ENCODE measurements at regions not wholly inside any gene's neighbourhood (a gene's known extent, or its start where the extent isn't known, plus 50 kb on each side); places are given as distances from the start of the nearest gene placed in this dataset.
"Not testable (repeated sequence)": the region's sequence is repeated elsewhere in the genome, so short reads cannot be mapped to it uniquely, and the experiment has no call there.

DNA sequence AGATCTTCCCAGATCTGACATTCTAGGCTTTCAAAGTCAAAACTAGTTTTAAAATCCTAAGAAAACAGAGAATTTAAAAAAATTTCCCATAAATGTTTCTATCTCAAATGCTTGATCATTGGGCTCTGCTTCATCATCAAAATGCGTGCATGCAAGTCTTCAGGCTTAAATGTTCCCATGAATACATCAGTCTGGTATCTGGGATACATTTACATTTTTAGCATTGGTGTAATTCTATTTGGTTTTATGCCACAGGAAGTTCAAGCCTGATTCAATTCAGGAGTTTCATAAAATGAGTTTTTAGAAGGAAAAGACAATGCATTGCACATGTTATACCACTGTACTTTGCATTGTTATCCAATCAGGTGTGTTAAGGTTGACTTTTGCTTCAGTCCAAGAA, 336.4 kb downstream of the PCNX1 start:
- Mint-ChIP-seq H3K36me3 (peaks cover 2% of the 10 kb centered on the region), H3K9me3 (no peaks in the 10 kb centered on the region), H3K27me3 (no peaks in the 10 kb centered on the region), H3K4me1 (peaks cover 17% of the 10 kb centered on the region), H3K27ac (no peak overlapping the region), H3K4me3 (no peak overlapping the region)

DNA sequence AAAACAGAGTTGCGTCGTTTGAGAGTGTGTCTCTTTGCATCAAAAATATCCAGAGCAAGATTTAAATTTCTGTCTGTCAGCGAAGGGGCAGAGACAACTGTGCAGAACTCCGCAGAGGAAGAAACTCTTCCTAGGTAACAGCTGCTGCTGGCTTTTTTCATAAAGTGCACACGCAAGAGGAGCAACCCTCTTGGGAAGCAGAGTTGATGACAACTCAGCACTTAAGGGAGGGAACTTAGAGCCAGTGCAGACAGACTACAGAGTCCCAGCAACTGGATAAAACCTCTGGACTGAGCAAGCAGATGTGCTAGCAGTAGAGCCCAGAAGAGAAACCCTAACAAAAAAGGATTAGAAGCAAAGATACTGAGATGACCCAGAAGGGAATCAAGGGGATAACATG, 337.1 kb downstream of the PCNX1 start:
- Mint-ChIP-seq H3K4me3 (no peak overlapping the region), H3K27me3 (no peaks in the 10 kb centered on the region), H3K36me3 (peaks cover 2% of the 10 kb centered on the region), H3K9me3 (no peaks in the 10 kb centered on the region), H3K27ac (no peak overlapping the region), H3K4me1 (peaks cover 17% of the 10 kb centered on the region)

DNA sequence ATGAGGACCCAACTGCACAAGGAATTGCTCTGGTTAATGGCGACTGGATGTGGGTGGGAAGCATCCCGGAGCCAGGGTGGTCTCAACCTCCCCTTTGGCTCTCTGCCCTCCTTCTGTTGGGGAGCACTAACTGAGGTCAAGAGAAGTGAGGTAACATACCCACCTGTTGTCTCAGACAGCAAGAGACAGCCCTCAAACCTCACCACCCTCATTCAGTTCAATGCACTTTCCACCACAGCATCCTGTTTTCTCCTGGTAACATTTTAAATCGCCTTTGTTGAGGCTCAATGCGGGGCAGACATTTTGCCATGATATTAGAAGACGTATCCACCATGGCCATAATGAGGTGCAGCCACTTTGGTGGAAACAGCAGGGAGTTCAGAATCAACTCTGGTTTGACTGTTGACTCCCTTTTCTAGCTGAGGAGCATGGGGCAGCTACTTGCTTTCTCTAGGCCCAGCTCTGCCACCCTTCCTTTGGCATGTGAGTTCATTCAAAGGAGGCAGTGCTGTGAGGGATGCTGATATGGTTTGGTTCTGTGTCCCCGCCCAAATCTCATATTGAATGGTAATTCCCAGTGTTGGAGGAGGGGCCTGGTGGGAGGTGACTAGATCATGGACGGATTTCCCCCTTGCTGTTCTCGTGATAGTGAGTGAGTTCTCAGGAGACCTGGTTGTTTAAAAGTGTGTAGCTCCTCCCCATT, 338.6 kb downstream of the PCNX1 start:
- H3K9me3 Mint-ChIP-seq = no peaks in the 10 kb centered on the region
- peaks cover 17% of the 10 kb centered on the region for H3K4me1 Mint-ChIP-seq
- no peaks in the 10 kb centered on the region for H3K27me3 Mint-ChIP-seq
- peaks cover 2% of the 10 kb centered on the region for H3K36me3 Mint-ChIP-seq
- no peak overlapping the region for H3K4me3 Mint-ChIP-seq
- H3K27ac Mint-ChIP-seq = no peak overlapping the region

DNA sequence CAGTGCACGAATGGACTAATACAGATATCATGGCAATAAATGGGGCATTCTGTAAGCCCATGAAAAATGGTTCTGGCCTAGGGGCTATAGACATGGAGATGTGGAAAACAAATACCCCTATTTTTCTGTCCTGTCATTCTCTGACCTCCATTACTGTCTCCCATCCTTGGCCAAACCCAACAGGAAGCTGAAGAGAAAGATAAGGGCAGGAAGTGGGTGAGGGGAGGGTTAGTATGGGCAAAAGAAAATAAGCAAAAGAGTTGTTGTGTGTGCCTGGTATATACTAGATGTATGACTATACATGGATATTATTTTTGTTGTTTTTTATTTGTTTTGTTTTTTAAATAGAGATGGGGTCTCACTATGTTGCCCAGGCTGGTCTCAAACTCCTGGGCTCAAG, 339.3 kb downstream of the PCNX1 start:
- H3K4me1 Mint-ChIP-seq = peaks cover 17% of the 10 kb centered on the region

DNA sequence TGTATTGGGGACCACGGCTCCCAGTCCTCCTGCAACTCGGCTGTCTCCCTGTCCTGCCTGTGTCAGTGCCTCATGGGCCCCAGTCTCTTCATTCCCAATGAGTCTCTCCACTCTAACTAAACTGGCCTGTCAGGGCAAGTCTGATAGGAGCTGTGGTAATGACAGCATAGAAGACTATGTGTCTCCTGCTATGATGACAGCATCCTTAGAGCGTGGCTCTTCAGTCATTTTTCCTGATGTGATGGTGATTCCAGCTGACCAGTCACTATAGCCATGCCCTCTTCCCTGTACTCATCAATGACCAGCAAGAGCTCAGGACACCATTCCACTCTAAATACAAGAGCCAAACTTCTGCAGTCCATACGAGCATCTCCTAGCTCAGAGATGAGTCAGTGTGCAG, 339.8 kb downstream of the PCNX1 start:
- Mint-ChIP-seq H3K4me1 (peaks cover 17% of the 10 kb centered on the region), H3K27ac (no peak overlapping the region), H3K27me3 (no peaks in the 10 kb centered on the region), H3K36me3 (peaks cover 2% of the 10 kb centered on the region), H3K9me3 (no peaks in the 10 kb centered on the region), H3K4me3 (peak overlapping the region; percentile 28)

More for the DNA sequence above, 339.3 kb downstream of the PCNX1 start:
- no peaks in the 10 kb centered on the region for H3K27me3 Mint-ChIP-seq
- peaks cover 2% of the 10 kb centered on the region for H3K36me3 Mint-ChIP-seq
- H3K4me3 Mint-ChIP-seq = no peak overlapping the region
- no peaks in the 10 kb centered on the region for H3K9me3 Mint-ChIP-seq
- no peak overlapping the region for H3K27ac Mint-ChIP-seq

DNA sequence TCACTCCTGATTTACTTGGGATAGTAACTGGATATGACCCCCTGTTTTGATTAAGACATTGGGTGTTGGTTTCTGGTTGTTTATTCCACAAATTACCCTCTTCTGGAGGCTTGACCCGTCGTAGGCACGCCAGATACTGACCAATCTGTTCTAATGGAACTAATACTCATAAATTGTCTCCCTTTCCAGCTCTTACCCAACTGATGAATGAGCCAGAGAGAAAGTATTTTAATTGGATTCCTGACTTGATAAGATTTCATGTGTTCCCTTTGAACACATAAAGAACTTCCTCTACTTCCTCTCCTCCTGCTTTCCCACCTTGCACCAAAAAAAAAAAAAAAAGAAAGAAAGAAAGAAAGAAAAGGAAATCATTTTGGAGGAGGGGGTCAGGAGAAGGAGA, 340.9 kb downstream of the PCNX1 start:
- no peak overlapping the region for H3K4me3 Mint-ChIP-seq
- peaks cover 2% of the 10 kb centered on the region for H3K36me3 Mint-ChIP-seq
- no peak overlapping the region for H3K27ac Mint-ChIP-seq
- H3K9me3 Mint-ChIP-seq = no peaks in the 10 kb centered on the region
- peaks cover 17% of the 10 kb centered on the region for H3K4me1 Mint-ChIP-seq
- no peaks in the 10 kb centered on the region for H3K27me3 Mint-ChIP-seq

DNA sequence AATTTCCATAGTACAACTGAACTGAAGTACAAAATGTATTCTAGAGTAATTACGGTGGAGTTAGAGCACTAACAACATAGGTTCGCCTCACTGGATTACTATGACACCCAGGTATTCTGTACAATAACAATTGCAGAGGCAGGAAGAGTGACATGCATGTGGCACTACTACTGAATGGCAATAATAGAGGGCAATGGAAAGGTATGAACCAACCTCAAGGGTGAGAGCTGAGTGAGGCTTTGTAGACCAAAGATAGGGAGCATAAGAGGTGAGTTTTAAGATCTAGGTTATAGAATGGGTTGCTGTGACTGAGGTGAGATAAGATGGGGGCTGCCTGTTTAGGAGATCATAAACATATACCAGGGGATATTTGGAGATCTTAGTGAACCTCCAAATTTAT, 343.1 kb downstream of the PCNX1 start:
- Mint-ChIP-seq H3K36me3 (peaks cover 2% of the 10 kb centered on the region), H3K27ac (no peak overlapping the region), H3K27me3 (no peaks in the 10 kb centered on the region), H3K4me3 (no peak overlapping the region), H3K9me3 (no peaks in the 10 kb centered on the region), H3K4me1 (peaks cover 17% of the 10 kb centered on the region)

DNA sequence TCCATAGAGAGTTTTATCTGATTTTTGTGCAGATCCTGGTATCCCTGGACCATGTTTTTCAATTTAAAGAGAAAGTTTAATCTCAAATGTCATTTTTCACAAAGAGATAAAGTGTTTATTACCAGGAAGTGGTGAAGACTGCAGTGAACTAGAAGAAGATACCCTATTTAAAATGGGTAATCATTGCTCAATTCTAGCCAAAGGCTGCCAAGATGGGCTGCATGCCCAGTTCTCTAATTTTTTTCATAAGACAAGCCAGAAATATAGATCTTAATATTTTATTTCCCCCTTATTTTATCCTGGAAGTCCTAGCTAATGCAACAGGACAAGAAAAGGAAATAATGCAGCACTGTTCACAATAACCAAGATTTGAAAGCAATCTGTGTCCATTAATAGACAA, 343.5 kb downstream of the PCNX1 start:
- no peaks in the 10 kb centered on the region for H3K27me3 Mint-ChIP-seq
- no peak overlapping the region for H3K4me3 Mint-ChIP-seq
- peaks cover 13% of the 10 kb centered on the region for H3K4me1 Mint-ChIP-seq
- no peaks in the 10 kb centered on the region for H3K9me3 Mint-ChIP-seq
- H3K27ac Mint-ChIP-seq = no peak overlapping the region
- H3K36me3 Mint-ChIP-seq = peaks cover 2% of the 10 kb centered on the region

DNA sequence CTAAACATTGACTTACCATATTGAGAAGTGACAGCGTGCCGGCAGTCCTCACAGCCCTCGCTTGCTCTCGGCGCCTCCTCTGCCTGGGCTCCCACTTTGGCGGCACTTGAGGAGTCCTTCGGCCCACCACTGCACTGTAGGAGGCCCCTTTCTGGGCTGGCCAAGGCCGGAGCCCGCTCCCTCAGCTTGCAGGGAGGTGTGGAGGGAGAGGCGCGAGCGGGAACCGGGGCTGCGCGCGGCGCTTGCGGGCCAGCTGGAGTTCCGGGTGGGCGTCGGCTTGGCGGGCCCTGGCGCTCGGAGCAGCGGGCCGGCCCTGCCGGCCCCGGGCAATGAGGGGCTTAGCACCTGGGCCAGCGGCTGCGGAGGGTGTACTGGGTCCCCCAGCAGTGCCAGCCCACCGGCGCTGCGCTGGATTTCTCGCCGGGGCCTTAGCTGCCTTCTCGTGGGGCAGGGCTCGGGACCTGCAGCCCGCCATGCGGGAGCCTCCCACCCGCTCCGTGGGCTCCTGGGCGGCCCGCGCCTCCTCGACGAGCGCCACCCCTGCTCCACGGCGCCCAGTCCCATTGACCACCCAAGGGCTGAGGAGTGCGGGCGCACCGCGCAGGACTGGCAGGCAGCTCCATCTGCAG, 346.9 kb downstream of the PCNX1 start:
- H3K4me3 Mint-ChIP-seq = peak overlapping the region; percentile 28
- H3K27ac Mint-ChIP-seq = not testable (repeated sequence)
- peaks cover 26% of the 10 kb centered on the region for H3K9me3 Mint-ChIP-seq

DNA sequence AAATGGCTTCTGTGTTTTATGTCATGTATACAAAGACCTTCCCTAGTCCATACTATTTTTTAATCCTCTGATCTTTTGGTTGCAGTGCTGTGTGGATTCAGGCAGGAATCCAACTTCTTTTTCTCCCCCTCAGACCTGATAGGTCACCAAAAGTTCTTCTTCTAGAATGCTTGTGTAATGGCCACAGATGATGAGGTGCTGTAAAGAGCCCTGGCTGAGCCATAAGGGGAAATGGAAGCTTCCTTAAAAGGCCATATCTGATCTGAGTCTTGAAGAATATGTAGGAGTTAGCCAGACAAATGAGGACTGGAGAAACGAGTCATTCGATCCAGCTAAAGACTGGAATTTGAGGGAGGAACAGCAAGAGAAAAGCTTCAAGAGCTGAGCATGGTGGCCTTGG, 353.9 kb downstream of the PCNX1 start:
- Mint-ChIP-seq H3K9me3 (peaks cover 49% of the 10 kb centered on the region), H3K27ac (peak overlapping the region; percentile 68), H3K36me3 (peaks cover 19% of the 10 kb centered on the region), H3K4me3 (no peak overlapping the region), H3K27me3 (no peaks in the 10 kb centered on the region), H3K4me1 (peaks cover 9% of the 10 kb centered on the region)

More for the DNA sequence above, 346.9 kb downstream of the PCNX1 start:
- not testable (repeated sequence) for H3K4me1 Mint-ChIP-seq, H3K36me3 Mint-ChIP-seq, H3K27me3 Mint-ChIP-seq

DNA sequence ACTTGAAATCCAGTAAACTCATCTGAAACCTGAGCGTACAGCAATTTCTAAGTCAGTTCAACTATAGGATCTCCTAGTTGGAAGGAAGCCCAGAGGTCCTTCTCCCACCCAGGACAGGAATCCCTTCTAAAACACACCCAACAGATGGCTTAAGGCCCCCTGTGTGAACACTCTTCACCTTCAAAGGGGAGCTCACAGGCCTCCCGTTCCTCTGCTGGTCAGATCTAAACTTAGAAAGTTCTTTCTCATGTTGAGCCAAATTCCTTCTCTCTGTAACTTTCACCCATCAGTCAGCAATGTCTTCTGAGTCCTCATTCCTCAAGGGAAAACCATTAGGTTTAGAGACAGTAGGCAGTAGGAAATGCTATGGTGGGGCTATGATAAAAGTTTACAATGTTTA, 355.2 kb downstream of the PCNX1 start:
- peaks cover 39% of the 10 kb centered on the region for H3K9me3 Mint-ChIP-seq
- H3K4me1 Mint-ChIP-seq = peaks cover 15% of the 10 kb centered on the region
- no peak overlapping the region for H3K27ac Mint-ChIP-seq
- peaks cover 18% of the 10 kb centered on the region for H3K36me3 Mint-ChIP-seq
- H3K27me3 Mint-ChIP-seq = no peaks in the 10 kb centered on the region
- H3K4me3 Mint-ChIP-seq = no peak overlapping the region

DNA sequence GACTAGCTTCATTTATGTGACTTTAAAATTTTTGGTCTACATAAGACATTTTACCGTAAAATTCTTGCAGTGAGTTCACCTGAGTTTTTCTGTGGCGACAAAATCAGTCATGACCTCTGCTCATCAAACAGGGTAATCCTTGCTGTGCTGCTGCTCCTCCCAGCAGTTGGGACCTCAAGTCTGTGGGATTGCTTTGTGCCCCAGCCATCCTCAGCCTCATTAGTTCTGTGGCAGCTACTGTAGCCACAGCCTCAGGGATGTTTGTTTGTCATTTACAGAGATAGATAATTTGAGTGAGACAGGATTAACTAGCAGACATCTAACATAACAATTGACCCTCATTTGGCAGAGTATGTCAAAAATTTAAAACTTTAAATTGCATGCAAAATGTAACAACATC, 357.0 kb downstream of the PCNX1 start:
- Mint-ChIP-seq H3K27me3 (no peaks in the 10 kb centered on the region), H3K4me1 (peaks cover 23% of the 10 kb centered on the region), H3K9me3 (peaks cover 23% of the 10 kb centered on the region), H3K36me3 (peaks cover 14% of the 10 kb centered on the region), H3K27ac (no peak overlapping the region), H3K4me3 (no peak overlapping the region)

DNA sequence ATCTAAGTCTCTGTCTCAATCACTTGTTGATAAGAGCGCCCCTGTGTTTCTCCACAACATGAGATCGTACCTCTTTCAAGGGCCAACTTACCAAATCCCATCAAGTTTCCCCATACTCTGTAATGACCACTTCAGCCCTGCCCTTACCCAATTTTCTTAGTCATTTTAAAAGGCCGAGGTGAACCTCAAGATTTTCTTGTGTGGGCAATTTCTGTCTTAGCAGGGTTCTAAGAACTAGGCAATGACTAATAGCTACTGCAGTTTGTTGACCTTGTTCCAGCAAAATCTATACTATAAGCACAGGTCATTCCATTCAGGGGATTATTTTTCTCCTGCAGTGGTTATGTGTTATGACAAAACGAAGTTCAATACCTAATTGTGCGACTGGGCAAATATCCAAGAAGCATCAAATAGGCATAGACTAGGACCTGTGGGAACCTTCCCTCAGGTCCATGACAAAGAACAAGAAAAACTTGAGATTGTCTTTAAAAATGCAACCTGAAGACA, 359.8 kb downstream of the PCNX1 start:
- Mint-ChIP-seq H3K36me3 (peaks cover 14% of the 10 kb centered on the region), H3K4me1 (peaks cover 27% of the 10 kb centered on the region), H3K27me3 (peaks cover under 1% of the 10 kb centered on the region), H3K9me3 (peaks cover 16% of the 10 kb centered on the region), H3K4me3 (peak overlapping the region; percentile 49), H3K27ac (no peak overlapping the region)

DNA sequence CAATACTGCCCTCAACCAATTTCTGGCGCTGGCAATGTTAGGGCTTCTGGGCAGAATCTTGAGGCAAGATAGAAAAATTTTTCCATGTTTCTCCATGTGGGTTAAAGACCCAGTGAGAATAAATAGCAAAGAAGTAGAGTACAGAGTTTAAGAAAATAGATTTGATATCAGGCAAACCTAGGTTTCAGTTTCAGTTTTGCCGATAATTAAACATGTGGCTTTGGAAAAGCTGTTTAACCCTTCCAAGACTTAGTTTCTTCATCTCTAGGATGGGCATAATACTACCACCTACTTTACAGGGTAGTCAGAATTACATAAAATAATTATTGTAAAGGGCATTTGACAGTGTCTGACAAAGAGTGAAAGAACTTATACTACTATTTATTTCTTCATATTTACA, 360.4 kb downstream of the PCNX1 start:
- Mint-ChIP-seq H3K36me3 (peaks cover 15% of the 10 kb centered on the region), H3K27me3 (peaks cover 1% of the 10 kb centered on the region), H3K4me3 (peak overlapping the region; percentile 49), H3K27ac (no peak overlapping the region), H3K4me1 (peaks cover 27% of the 10 kb centered on the region), H3K9me3 (peaks cover 16% of the 10 kb centered on the region)

DNA sequence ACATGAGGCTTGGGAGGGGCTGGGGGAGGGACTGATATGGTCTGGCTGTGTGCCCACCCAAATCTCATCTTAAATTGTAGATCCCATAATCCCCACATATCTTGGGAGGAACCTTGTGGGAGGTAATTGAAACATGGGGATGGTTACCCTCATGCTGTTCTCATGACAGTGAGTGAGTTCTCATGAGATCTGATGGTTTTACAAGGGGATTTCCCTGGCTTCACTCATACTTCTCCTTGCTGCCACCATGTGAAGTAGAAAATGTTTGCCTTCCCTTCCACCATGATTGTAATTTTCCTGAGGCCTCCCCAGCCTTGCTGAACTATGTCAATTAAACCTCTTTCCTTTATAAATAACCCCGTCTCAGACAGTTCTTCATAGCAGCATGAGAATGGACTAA, 362.9 kb downstream of the PCNX1 start:
- H3K36me3 Mint-ChIP-seq = peaks cover 14% of the 10 kb centered on the region
- peaks cover 25% of the 10 kb centered on the region for H3K4me1 Mint-ChIP-seq
- no peak overlapping the region for H3K27ac Mint-ChIP-seq
- H3K9me3 Mint-ChIP-seq = peaks cover 12% of the 10 kb centered on the region
- no peak overlapping the region for H3K4me3 Mint-ChIP-seq
- peaks cover 1% of the 10 kb centered on the region for H3K27me3 Mint-ChIP-seq

DNA sequence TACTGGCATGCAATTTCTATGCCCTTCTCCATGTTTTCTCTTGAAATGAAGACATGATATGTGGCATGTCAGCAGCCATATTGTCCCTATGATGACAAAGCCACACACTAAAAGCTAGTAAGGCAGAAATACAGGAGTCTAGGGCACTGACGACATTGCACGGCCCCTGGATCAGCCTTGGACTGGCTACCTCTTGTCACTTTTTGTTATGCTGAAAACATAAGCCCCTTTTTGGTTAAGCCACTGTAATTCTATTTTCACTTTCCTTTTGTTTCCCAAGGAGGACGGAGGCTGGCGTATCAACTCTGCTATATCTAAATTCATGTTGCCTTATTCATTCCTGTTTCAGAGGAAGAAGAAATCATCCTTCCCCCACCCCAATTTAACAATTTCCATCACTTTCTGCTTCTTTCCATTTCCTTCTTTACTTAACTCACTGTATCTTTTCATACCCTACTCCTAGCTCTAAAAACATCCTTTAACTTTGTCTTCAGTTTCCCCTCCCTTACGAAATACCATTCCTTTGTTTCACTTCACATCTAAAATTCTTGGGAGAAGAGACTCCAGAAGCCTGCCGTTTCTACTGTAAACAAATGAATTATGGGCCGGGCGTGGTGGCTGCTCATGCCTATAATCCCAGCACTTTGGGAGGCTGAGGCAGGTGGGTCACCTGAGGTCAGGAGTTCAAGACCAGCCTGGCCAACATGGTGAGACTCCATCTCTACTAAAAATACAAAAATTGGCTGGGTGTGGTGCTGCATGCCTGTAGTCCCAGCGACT, 364.1 kb downstream of the PCNX1 start:
- Mint-ChIP-seq H3K4me3 (no peak overlapping the region), H3K36me3 (peaks cover 6% of the 10 kb centered on the region), H3K9me3 (no peaks in the 10 kb centered on the region), H3K27me3 (peaks cover 1% of the 10 kb centered on the region), H3K27ac (no peak overlapping the region), H3K4me1 (peaks cover 18% of the 10 kb centered on the region)

Measured in activated naive CD4-positive, alpha-beta T cell treated with anti-CD3 and anti-CD28 coated beads, Interleukin-2, amount 50 U/mL, for 24 hours (primary cell).